Motor neuron (in vitro differentiated cells): ENCODE measurements at regions not wholly inside any gene's neighbourhood (a gene's known extent, or its start where the extent isn't known, plus 50 kb on each side); places are given as distances from the start of the nearest gene placed in this dataset.

Source experiments
- ATAC-seq, 8 experiments: fragments of 200-7000 bp; cut with Tn5 transposase; replicated peaks in 6 of 8; 2 replicates each; pipeline ENCODE4 v1.8.0; 2021; ENCODE audit warnings: mild to moderate bottlenecking in 8 of 8, moderate library complexity in 8 of 8
- H3K27ac ChIP-seq, 2 donors: fragments of 250-450 bp; sonication (Bioruptor Pico); 2 replicates each; pipeline ENCODE4 v1.9.0; 2021; ENCODE audit warnings: antibody characterized with exemption in 2 of 2, mild to moderate bottlenecking in 2 of 2, moderate library complexity in 1 of 2
- H3K4me1 ChIP-seq, 2 donors: fragments of 250-450 bp; sonication (Bioruptor Pico); replicated peaks in 1 of 2; 2 replicates each; pipeline ENCODE4 v1.6.1; 2021; ENCODE audit warnings: antibody characterized with exemption in 2 of 2, mild to moderate bottlenecking in 2 of 2, moderate library complexity in 1 of 2
- H3K4me3 ChIP-seq, 5 donors: fragments of 250-450 bp; sonication (Bioruptor Pico); 2 replicates each; pipeline ENCODE4 v1.9.0; 2021; ENCODE audit warnings: antibody characterized with exemption in 5 of 5, mild to moderate bottlenecking in 5 of 5, moderate library complexity in 4 of 5
- WGBS, 10 experiments: fragments of 450-650 bp; shearing (Covaris generic); methylation state at CpG; one replicate each; pipeline ENCODE4 v1.0.0; 2022; 5-methylcytosine and 5-hydroxymethylcytosine counted together
- in situ Hi-C, 9 experiments: fragments of 400-800 bp; cut with MboI; loops; one replicate each; pipeline ENCODE4 v1.15.0; 2021; ENCODE audit warnings: low sequenced_read_pairs in 9 of 9, low pct_unique_long_range_greater_than_20kb in 2 of 9; ENCODE audit not compliant: unreplicated experiment in 9 of 9

GRCh38 chr4:123186731-123187130, 209.9 kb upstream of the SPRY1 start:
- no peak overlapping the region for H3K27ac ChIP-seq
- no peaks in the 10 kb centered on the region for H3K4me1 ChIP-seq
- in situ Hi-C loops, result no loop called here
- WGBS, 10 experiments, result 83 to 100% (median 100%) methylated on average over 1 of the region's 1 CpG; no CpG with 5 or more reads in 2 of the 10 experiments
- H3K4me3 ChIP-seq, result no peak overlapping the region
- no peak for ATAC-seq

- ATAC-seq, result no peak
- WGBS, 10 experiments, result 80 to 97% (median 92%) methylated on average over 1 to 5 of the region's 5 CpGs
- Histone ChIP-seq H3K4me3 (no peak overlapping the region), H3K4me1 (no peaks in the 10 kb centered on the region), H3K27ac (no peak overlapping the region)
- in situ Hi-C loops, result no loop called here
These were observed 206.4 kb upstream of the SPRY1 start for GRCh38 chr4:123190176-123190575.

- no peak overlapping the region for H3K4me3 ChIP-seq
- no peak overlapping the region for H3K27ac ChIP-seq
- 0 to 100% (median 66%) methylated on average over 1 to 2 of the region's 2 CpGs; no CpG with 5 or more reads in 2 of the 10 experiments for WGBS, 10 experiments
- no peaks in the 10 kb centered on the region for H3K4me1 ChIP-seq
- in situ Hi-C loops, result no loop called here
- no peak for ATAC-seq
These were observed 204.9 kb upstream of the SPRY1 start for GRCh38 chr4:123191728-123192127.

GRCh38 chr4:123193802-123194367, 202.7 kb upstream of the SPRY1 start:
- in situ Hi-C loops, result no loop called here
- WGBS, 10 experiments, result 43 to 100% (median 93%) methylated on average over 1 to 3 of the region's 3 CpGs; no CpG with 5 or more reads in 1 of the 10 experiments
- ATAC-seq, result no peak
- H3K4me3 ChIP-seq, result no peak overlapping the region
- no peaks in the 10 kb centered on the region for H3K4me1 ChIP-seq
- H3K27ac ChIP-seq, result no peak overlapping the region

- ATAC-seq, result peak in 1 of 8 experiments; percentile 53
- in situ Hi-C loops, result no loop called here
- WGBS, 10 experiments, result 87 to 100% (median 100%) methylated on average over 1 to 2 of the region's 2 CpGs; no CpG with 5 or more reads in 3 of the 10 experiments
These were observed 197.9 kb upstream of the SPRY1 start for GRCh38 chr4:123198706-123199105.

GRCh38 chr4:123200051-123200940, 196.3 kb upstream of the SPRY1 start:
- 32 to 95% (median 89%) methylated on average over 2 to 7 of the region's 7 CpGs for WGBS, 10 experiments
- in situ Hi-C loops, result no loop called here
- no peak overlapping the region for H3K4me3 ChIP-seq
- H3K4me1 ChIP-seq, result no peaks in the 10 kb centered on the region
- peak in 3 of 8 experiments; percentile 70 to 93 (median 82) for ATAC-seq
- no peak overlapping the region for H3K27ac ChIP-seq

More at GRCh38 chr4:123198706-123199105, 197.9 kb upstream of the SPRY1 start:
- Histone ChIP-seq H3K4me1 (no peaks in the 10 kb centered on the region), H3K4me3 (no peak overlapping the region), H3K27ac (no peak overlapping the region)

GRCh38 chr4:123204737-123205136, 191.9 kb upstream of the SPRY1 start:
- ATAC-seq, result peak in 1 of 8 experiments; percentile 86
- H3K4me1 ChIP-seq, result no peaks in the 10 kb centered on the region
- H3K4me3 ChIP-seq, result no peak overlapping the region
- H3K27ac ChIP-seq, result no peak overlapping the region
- 0 to 40% (median 0%) methylated on average over 1 of the region's 1 CpG; no CpG with 5 or more reads in 5 of the 10 experiments for WGBS, 10 experiments
- in situ Hi-C loops, result no loop called here

- no peak for ATAC-seq
- no peak overlapping the region for H3K4me3 ChIP-seq
- 37 to 100% (median 92%) methylated on average over 1 to 3 of the region's 3 CpGs for WGBS, 10 experiments
- no peaks in the 10 kb centered on the region for H3K4me1 ChIP-seq
- in situ Hi-C loops, result no loop called here
- no peak overlapping the region for H3K27ac ChIP-seq
These were observed 190.6 kb upstream of the SPRY1 start for GRCh38 chr4:123206016-123206415.

GRCh38 chr4:123209436-123209835, 187.2 kb upstream of the SPRY1 start:
- no peak overlapping the region for H3K27ac ChIP-seq
- WGBS, 10 experiments, result 92 to 100% (median 100%) methylated on average over 1 to 4 of the region's 4 CpGs; no CpG with 5 or more reads in 3 of the 10 experiments
- in situ Hi-C loops, result no loop called here
- ATAC-seq, result no peak
- H3K4me1 ChIP-seq, result no peaks in the 10 kb centered on the region
- H3K4me3 ChIP-seq, result no peak overlapping the region

- ATAC-seq, result no peak
- Histone ChIP-seq H3K4me3 (no peak overlapping the region), H3K4me1 (no peaks in the 10 kb centered on the region), H3K27ac (no peak overlapping the region)
- in situ Hi-C loops, result no loop called here
- 75 to 100% (median 100%) methylated on average over 1 of the region's 1 CpG; no CpG with 5 or more reads in 4 of the 10 experiments for WGBS, 10 experiments
These were observed 181.1 kb upstream of the SPRY1 start for GRCh38 chr4:123215536-123215935.

- 0 to 69% (median 40%) methylated on average over 1 of the region's 1 CpG; no CpG with 5 or more reads in 1 of the 10 experiments for WGBS, 10 experiments
- ATAC-seq, result peak in 1 of 8 experiments; percentile 55
- H3K4me3 ChIP-seq, result no peak overlapping the region
- in situ Hi-C loops, result no loop called here
- H3K27ac ChIP-seq, result no peak overlapping the region
- no peaks in the 10 kb centered on the region for H3K4me1 ChIP-seq
These were observed 180.1 kb upstream of the SPRY1 start for GRCh38 chr4:123216543-123216942.

GRCh38 chr4:123216946-123217345, 179.6 kb upstream of the SPRY1 start:
- Histone ChIP-seq H3K27ac (no peak overlapping the region), H3K4me1 (no peaks in the 10 kb centered on the region), H3K4me3 (no peak overlapping the region)
- in situ Hi-C loops, result no loop called here
- no peak for ATAC-seq

- H3K4me1 ChIP-seq, result no peaks in the 10 kb centered on the region
- 0 to 93% (median 63%) methylated on average over 1 to 2 of the region's 2 CpGs; no CpG with 5 or more reads in 1 of the 10 experiments for WGBS, 10 experiments
- in situ Hi-C loops, result no loop called here
- peak in 4 of 8 experiments; percentile 46 to 80 (median 58) for ATAC-seq
- H3K27ac ChIP-seq, result no peak overlapping the region
- H3K4me3 ChIP-seq, result no peak overlapping the region
These were observed 178.9 kb upstream of the SPRY1 start for GRCh38 chr4:123217664-123218063.
